RKO (cell line): ENCODE measurements at regions not wholly inside any gene's neighbourhood (a gene's known extent, or its start where the extent isn't known, plus 50 kb on each side); places are given as distances from the start of the nearest gene placed in this dataset.
"Not testable (repeated sequence)": the region's sequence is repeated elsewhere in the genome, so short reads cannot be mapped to it uniquely, and the experiment has no call there.

ENCODE experiments used
- DNase-seq: peaks from one replicate; pipeline ENCODE4 v3.0.0-alpha.2; 2016; ENCODE audit warnings: low spot score

DNA sequence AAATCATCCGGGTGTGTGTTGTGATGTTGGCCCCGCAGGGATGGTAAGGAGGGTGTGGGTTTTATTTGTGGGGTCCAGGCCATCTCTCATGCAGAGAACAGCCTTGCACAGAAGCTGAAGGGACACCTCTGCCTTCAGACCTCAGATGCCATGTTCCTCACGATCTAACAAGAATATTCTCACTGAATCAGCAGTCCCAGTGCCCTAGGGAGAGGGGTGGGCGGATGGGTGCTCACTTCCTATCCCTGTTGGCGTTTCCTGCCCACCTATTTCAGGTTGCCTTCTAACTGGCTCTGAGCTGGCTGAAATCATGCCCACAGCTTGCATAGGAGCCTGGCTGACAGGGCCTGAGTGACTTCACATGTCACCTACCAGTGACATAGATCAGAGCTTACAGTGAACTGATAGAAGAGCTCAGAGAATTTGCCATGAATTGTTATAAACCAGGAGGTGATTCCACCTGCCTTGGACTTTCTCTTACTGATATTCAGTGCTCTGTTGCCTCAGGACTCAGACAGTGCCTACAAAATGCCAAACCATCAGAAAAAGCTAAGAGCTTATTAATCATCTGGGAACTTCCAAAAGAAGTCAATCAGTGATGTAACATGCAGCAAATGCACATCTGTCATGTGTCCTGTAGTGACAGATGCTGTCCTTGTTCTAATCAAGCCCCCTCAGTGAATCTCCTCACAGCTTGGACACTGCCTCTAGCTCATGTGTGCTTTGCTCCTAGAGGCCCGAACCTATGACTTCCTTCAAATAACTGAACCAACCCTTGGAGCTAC, 186.8 kb upstream of the ADRA1D start:
- DNase-seq, result no peak

DNA sequence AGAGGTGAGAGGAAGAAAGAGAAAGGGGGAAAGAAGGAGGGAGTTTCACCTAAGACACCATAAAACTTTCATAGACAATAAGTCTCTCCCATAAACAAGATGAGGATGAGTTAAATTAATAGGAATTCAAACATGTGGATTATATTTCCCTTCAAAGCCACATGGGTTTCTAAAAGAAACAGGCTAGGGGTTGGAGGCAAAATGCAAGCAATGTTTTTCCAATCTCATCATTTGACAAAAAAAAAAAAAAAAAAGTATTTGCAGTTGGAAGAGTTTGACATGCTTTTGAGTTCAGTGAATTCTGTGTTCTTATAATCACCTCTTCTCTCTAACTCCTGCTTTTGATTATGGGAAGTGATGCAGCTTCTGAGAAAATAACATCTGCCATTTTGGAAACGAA, 186.1 kb upstream of the ADRA1D start:
- no peak for DNase-seq

DNA sequence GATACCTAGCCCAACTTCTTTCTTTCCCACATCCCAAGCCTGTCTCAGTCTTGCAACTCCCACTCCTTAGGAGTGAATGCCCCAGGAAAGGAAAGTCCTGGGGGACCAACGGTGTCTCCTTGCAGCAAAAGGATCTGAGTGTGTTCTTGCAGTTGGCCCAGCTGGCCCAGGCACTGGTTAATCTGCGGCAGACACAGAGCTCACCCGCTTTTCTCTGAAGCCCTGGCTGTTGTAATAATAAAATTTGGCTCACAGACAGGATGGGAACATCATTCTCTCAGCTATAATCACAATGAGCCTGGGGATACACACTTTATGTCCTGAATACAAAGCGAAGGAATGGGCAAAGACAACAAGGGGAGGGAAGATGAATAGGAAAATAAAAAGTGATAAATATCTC, 185.6 kb upstream of the ADRA1D start:
- no peak for DNase-seq

DNA sequence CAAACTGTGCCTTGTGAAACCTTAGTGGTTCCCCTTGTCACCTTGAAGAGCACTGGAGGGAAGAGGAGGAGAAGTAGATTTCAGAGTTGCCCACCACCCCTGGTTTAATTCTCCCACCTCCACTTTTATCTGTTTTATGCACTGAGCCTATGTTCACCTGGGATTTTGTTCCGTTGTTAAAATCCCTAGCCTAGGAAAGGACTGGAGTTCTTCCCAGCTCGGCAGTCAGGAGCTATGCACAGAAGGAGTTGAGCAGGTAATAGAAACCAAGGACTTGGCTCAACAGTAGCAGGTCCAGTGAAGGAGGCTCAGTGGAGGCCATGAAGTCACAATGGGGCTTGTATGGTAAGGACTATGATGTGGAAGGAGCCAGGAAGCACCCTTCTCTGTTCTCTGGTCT, 182.4 kb upstream of the ADRA1D start:
- no peak for DNase-seq

DNA sequence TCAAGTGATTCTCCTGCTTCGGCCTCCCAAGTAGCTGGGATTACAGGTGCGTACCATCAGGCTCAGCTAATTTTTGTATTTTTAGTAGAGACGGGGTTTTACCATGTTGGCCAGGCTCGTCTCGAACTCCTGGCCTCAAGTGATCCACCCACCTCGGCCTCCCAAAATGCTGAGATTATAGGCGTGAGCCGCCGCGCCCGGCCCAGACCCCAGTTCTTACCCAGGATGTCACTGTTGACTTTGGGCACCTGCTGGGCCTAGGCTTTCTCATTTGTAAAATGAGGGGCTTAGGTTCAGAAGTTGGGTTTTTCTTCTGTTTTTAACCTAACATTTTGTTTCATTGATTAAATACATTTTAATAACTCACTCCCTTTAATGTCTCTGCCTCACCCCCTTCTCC, 181.7 kb upstream of the ADRA1D start:
- not testable (repeated sequence) for DNase-seq

DNA sequence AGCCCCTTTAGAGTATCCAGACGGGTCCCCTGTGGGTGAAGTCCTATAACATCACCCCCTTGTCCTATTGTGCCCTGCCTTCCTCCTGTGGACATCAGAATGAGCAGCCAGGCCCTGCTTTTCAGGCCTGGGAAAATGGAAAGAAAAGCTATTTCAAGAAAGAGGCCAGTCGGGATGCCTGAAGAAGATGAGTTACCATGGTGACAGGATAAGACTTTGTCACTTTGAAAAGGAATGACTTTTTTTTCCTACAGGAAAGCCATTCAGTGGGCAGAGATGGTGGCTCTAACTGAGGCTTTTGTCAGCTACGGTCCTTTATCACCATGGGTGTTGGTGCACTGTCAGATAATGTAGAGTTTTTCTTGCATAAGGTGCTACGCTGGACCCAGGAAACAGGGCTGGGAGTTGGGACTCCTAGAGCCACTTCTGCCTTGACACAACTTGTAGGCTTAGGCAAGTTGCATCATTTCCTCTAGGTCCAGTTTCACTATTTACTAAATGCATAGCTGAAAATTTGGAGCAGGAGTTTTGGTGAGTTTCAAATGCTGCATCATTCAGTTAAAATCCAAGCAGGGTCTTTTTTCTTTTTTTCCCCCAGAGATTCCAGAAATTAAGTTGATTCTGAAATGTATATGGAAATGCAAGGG, 179.0 kb upstream of the ADRA1D start:
- no peak for DNase-seq

DNA sequence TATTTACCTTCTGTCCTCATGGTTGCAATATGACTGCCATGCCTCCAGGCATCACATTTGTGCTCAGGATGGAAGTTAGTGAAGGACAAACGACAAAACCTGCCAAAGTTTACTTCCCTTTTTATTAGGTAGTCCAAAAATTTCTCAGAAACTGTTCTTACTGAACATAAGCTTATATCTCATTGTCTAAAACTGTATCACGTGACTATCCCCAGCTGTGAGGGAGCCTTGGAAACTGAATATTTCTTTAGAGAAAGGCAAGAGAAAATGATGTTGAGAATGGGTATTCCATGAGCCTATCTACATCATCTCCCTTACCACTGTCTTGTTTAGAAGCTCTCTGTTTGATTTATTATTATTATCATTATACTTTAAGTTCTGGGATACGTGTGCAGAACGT, 169.1 kb upstream of the ADRA1D start:
- DNase-seq, result no peak

DNA sequence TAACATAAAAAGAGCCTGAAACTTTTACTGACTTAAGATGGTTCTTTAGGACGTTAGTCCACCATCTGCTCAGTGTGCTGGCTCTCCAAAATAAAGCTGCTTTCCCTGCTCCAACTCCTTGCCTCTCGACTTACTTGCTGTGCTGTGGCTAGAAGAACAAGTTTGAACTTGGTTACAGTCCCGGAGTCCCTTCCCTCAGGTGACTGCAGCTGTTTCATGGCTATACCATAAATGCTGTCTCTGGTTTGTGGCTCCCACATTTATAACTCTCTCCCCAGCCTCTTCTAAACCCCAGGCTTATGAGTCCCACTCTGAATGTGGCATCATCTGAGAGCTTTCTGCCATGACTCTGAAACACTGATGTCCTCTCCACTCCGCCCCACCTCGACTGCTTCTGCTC, 166.2 kb upstream of the ADRA1D start:
- no peak for DNase-seq

DNA sequence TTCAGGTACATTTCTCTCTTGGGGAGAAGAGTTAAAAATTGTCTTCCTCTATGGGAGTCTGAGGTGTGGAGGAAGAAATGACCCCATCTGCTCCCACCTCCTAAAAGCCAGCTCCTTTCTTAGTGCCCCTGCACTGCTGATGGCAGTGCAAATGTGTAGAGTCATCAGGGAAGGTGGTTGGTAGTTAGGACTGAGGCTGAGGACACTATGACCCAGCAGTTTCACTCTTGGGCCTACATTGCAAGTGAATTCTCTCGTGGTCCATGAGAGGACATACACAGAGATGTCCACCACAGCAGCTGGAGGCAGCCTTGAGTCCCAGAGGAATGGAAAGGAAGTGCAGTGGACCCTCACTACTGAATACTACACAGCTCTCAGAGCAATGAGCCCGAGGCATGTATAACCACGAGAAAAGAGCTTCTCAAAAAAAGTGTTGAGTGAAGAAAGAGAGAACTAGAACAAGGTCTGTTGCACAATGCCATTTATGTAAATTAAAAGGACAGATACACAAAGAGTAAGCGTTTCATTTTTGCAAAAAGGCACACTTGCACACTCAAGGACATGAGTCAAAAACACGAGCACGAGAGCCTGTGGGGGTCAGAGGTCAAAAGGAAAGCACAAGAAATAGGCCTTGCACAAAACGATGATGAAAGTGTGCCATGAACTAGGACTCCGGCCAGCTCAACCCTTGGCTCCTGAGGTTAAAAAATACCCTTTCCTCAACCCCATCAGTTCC, 164.4 kb upstream of the ADRA1D start:
- DNase-seq, result no peak

DNA sequence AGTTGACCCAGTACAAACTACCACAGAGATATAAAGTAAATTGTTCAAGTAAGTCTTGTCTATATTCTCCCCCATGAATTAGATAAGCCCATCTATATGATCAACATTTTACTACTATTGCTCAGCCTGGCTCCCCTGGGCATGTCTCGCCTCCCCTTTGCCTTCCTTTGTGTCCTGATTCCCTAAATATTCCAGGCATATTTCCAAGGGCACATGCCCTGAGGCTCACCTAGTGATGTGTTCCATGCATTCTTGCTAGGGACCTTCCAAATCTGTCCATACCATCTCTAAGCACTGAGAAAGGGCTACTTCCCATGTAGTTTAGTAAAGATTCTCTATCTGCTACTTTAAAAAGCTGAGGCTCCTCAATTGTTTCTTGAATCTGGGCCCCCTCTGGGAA, 163.1 kb upstream of the ADRA1D start:
- DNase-seq, result no peak

DNA sequence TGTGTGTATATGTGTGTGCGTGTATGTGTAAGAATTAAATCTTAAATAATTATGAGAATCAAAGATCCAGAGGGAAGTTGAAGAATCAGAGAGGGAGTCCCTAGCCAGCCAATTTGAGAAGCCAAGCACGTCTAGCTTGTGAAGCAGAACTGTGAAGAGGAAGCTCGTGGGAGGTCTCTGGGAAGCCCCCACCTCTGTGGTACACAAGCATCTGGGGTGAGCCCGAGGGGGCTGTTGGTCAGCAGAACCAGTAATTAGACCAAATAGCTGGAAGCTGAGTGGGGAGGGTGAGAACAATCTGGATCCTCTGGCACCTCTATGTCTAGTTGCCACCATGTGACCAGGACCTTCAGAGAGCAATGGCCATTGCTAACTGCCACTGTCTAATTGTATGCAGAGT, 162.7 kb upstream of the ADRA1D start:
- no peak for DNase-seq

DNA sequence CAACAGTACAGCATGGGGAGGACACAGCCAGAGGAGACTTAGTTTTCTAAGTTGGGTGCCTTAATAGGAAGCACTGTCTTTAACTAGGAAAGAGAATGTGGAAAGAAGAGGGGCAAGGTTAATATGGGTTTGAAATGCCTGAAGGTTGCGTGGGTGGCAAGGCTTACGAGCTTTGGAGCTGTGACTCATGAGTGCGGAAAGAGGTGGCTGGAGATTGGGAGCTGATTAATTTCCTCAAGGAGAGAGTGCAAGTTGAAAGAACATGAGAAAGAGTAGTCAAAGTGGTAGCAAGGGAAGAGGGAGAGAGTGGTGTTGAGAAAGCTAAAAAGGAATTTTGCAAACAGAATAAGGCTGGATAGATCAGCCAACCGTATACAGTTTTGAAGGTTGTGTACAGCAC, 157.5 kb upstream of the ADRA1D start:
- peak; percentile 73 for DNase-seq

DNA sequence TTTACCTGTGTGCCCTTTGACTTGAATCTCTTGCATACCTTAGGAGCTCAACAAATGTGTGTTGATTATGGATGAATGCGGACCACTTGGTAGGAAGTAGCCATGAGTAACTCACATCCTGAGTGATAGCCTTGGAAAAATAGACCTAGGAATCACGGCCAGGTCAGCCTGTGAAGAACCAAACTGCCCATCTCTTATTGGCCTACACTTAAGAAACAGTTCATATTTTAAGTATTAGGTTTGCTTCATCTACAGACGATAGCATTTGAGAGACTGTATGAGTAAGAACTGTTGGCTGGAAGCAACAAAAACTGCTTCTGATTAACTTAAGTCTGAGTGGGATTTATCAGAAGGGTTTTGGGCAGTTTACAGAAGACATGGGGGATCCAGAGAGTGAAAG, 152.5 kb upstream of the ADRA1D start:
- no peak for DNase-seq

DNA sequence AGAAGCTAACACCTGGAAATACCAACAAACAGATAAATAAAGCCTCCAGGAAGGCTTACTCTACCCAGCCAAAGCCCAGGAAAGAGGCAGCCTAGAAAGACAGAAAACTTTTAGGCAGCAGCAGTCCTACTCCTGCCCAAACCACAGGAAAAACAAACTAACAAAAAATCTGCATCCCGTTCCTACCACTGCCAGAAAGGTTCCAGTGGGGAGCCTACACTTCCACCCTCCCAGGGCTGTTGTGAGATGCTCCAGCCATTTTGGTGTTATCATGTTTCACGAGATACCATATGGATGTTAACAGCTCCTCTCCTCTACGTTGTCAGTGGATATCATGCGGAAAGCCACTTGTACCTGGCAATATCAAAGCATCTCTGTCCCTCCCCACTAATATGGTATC, 135.9 kb upstream of the ADRA1D start:
- no peak for DNase-seq

DNA sequence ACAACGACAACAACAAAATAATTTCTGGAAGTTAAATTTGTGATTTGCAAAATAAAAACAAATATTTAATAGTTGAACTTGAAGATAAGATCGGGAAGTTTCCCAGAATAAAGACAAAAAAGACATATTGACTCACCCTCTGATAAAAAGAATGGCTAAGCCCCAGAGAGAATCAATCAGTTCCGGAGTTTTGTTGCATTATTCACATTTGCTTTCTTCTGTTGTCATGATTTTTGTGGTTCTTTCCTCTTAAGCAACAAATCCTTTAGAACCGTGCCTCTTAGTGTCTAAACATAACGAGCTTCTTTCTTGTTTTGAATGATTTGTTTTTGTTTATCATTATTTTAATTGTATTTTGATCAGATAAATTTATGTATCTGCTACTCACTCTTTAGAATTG, 134.9 kb upstream of the ADRA1D start:
- no peak for DNase-seq

DNA sequence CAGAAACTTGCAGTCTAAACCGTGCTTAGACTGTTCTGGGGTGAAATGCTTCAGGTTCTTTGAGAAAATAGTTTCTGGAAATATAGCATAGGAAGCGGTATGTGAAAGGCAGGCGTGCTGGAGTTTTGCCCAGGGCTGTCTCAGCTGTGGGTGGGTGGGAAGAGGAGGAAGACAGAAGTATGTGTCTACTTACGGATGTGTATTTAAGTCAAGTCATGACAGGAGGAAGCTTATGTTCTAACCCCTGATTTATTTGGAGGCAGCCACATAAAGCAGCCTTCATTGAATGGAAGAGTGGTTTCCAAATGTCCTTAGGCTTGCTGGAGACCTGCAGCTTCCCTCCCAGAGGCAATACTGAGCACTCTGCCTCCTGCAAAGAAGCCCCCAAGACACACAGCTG, 126.8 kb upstream of the ADRA1D start:
- no peak for DNase-seq

DNA sequence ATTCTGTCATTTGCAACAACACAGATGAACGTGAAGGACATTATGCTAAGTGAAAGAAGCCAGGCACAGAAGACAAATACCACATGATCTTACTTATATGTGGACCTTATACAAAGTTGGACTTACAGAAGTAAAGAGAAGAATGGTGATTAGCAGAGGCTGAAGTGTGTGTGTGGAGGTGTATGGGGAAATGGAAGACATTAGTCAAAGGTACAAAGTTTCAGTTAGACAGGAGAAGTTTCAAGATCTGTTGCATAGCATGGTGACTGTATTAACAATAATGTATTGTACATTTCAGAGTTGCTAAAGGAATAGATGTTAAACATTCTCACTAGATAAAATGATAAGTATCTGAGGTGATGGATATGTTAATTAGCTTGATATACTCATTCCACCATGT, 124.4 kb upstream of the ADRA1D start:
- no peak for DNase-seq

DNA sequence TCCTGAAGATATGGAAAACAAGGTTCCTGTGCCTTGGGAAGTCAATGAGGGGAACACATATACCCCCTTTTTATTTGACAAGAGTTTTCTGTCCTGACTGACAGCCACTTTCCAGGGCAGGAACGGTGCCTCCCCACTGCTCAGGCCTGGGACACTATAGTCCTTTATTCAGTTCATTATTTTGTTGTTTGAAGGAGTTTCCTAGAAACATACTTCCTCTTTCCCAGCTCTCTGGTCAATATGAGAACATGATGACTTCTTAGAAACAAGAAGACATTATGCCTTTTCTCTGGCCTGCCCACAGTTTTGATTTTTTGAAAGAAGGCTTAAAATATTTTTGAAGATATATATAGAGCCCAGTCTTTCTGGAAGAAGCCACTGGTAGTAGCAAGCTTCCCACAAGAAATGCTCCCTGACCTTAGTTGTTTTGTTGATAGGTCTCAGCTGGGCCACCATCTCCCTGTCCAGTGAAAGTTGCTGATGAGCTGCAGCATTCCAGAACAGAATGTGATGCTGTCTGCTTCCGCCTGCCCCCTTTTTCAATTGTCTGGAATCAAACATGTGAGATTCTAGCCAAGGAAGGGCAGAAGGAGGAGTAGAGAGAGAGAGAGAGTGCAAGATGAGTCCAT, 122.7 kb upstream of the ADRA1D start:
- DNase-seq, result no peak

DNA sequence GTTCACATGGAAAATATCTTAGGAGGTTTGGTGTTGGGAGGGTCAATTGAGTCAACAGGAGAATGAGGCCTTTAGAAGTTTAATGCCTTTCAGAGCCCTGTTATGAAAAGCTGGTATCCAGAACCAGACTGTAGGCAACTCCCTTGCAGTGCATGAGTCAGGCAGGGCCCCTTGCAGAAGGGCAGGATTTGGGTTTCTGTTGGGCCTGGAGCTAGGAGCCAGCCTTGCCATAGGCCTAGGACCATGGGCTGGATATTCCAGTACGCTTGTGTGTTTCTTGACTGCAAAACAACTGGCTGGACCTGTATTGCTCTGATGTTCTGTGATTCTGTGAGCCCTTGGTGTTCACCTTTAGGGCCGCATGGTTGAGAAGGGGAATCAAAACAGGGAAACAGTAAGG, 121.8 kb upstream of the ADRA1D start:
- DNase-seq, result no peak

DNA sequence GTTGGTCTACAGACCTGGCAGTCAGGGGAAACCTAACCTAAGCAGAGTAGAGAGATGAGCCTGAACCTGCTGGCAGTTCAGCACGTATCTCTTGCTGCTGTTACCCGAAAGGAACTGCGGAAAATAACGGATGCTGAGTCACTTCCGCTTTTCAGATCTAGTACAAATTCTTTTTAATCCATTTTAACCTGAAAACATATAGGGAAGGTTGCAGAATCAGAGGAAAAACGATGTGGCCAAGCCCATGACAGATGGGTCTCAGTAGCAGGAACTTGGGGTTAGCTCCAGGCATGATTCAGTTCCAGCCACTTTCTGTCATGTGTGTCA, 120.7 kb upstream of the ADRA1D start:
- DNase-seq, result no peak

DNA sequence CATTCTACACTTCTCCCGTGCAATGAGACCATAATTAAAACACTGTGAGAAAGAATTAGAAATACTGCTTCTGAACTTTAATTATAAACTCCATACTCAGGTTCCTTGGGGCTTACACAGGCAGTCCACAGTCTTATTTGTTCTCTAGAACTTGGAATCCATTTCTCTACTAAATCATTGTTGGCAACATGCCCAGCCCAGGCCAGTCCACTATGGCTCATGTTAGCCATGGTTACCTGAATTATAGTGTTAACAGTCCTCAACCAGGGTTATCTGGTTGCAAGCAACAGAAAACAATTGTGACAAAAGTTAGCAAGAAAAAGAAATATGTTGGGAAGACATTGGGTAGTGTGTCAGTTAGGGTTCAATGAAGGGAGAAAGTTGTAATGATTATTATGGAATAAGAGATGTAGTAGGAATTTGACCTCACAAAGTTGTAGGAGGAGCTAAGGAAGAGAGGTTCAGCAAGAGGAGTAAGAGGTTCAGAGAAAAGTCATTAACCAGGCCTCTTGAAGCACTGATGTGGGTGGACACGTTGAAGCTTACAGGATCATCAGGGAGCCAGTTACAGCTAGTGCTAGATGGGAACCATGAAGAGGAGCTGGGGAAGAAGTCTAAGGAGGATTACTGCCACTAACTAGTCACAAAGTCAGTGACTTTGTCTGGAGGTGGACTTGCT, 120.2 kb upstream of the ADRA1D start:
- DNase-seq, result no peak

DNA sequence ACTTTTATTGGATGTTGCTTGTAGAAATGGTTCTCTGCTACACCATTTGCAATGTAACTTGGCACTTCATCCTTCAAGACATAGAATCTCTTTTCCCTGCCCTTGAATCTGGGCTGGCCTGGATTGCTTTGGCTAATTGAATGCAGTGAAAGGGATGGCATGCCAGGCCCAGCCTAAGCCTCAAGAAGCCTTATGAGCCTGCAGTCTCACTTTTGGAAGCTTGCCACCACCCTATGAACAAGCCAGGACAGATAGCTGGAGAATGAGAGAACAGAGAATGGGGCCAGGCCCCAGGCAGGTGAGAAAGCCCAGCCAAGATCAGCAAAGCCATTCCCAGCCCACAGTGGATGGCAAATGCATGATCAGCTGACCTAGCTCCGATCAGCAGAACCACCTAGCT, 117.0 kb upstream of the ADRA1D start:
- DNase-seq, result no peak

DNA sequence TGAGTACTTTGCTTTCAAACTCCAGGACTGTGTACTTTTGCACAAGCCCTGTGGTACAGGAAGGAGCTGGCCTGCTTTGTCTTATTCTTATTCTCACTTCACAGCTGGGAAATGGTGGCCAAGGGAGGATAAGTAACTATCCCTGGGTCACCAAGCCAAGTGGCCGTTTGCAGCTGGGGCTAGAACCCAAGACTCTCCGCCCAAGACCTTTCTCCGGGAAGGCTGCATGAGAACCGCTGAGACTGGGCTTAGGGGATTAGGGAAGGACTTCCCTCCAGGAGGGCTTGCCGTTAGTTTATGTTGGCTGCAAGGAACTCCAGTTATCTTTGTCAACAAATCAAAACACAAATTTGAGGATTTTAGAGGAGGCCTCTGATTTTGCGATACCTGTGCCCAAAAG, 109.5 kb upstream of the ADRA1D start:
- DNase-seq, result no peak
